AG04449 (cell line): ENCODE measurements at regions not wholly inside any gene's neighbourhood (a gene's known extent, or its start where the extent isn't known, plus 50 kb on each side); places are given as distances from the start of the nearest gene placed in this dataset.

Experiments
- CTCF ChIA-PET: fragments of 350-600 bp; formaldehyde crosslinking; extraction: SDS; loops from one replicate; lab custom pipeline; 2021; ENCODE audit warnings: antibody characterized with exemption; lab: Yijun Ruan, JAX
- POLR2A ChIA-PET: fragments of 400-600, 350-600 bp; formaldehyde crosslinking; extraction: SDS; loops from one replicate; lab custom pipeline; 2020; ENCODE audit warnings: antibody characterized with exemption, inconsistent platforms; lab: Yijun Ruan, JAX
- DNase-seq: peaks from one replicate; pipeline ENCODE4 v3.0.0-alpha.2; 2010; ENCODE audit warnings: low read depth, low spot score
- H3K4me3 ChIP-seq: 2 replicates; pipeline ENCODE4 v1.5.1; 2011; ENCODE audit warnings: low read depth, mild to moderate bottlenecking, control low read depth, low read length
- TF ChIP-seq, protein P1 (sequence below): IDR thresholded peaks from one replicate; pipeline ENCODE4 v1.5.1; 2011; ENCODE audit warnings: mild to moderate bottlenecking, moderate library complexity, low read length, control low read depth, inconsistent platforms; ENCODE audit not compliant: insufficient read depth; ENCODE audit errors: missing control alignments

DNA sequence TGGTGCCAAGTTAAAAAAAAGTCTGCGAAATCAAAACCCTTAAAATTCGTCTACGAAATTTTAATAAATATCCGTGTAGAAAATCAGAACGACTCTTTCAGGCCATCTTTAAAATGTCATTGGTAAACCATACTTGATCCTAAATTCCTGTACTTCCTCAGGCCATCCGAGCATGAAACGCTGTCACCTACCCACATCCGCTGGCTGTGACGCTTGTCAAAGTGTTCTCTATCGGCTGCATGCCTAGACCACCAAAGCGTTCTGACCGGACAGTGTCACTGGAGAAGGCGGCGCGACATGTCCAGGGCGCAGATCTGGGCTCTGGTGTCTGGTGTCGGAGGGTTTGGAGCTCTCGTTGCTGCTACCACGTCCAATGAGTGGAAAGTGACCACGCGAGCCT lies 119.0 kb upstream of the CLDN10 start:
- ChIA-PET CTCF (interaction anchor here (1.1 kb wide), 1 partner anchor 9 kb away, joined by 3 read pairs; no protein-coding TSS in a partner anchor), POLR2A (no interaction called here)
- no peak for DNase-seq
- H3K4me3 ChIP-seq: no peak overlapping the region
- TF ChIP-seq, protein P1, sequence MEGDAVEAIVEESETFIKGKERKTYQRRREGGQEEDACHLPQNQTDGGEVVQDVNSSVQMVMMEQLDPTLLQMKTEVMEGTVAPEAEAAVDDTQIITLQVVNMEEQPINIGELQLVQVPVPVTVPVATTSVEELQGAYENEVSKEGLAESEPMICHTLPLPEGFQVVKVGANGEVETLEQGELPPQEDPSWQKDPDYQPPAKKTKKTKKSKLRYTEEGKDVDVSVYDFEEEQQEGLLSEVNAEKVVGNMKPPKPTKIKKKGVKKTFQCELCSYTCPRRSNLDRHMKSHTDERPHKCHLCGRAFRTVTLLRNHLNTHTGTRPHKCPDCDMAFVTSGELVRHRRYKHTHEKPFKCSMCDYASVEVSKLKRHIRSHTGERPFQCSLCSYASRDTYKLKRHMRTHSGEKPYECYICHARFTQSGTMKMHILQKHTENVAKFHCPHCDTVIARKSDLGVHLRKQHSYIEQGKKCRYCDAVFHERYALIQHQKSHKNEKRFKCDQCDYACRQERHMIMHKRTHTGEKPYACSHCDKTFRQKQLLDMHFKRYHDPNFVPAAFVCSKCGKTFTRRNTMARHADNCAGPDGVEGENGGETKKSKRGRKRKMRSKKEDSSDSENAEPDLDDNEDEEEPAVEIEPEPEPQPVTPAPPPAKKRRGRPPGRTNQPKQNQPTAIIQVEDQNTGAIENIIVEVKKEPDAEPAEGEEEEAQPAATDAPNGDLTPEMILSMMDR: no peak

DNA sequence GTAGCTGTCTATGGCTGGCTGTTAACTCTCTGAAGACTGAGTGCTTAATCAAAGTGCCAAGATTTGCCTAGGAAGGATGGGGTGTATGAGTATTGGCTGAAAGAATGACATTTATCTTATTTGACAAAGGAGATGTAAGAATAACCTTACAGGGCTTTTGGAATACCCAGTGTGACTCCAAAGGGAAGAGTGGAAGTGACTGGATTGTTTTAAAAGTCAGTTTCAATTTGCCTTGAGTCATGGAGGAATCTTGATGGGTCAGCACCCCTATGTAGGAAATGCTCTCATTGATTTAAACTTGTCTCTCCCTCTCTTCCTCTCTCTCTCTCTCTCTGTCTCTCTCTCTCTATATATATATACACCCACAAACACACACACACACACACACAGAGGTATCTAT lies 118.4 kb upstream of the CLDN10 start:
- no peak for DNase-seq
- no peak overlapping the region for H3K4me3 ChIP-seq
- TF ChIP-seq, protein P1: no peak
- POLR2A ChIA-PET: no interaction called here
- CTCF ChIA-PET: no interaction called here

DNA sequence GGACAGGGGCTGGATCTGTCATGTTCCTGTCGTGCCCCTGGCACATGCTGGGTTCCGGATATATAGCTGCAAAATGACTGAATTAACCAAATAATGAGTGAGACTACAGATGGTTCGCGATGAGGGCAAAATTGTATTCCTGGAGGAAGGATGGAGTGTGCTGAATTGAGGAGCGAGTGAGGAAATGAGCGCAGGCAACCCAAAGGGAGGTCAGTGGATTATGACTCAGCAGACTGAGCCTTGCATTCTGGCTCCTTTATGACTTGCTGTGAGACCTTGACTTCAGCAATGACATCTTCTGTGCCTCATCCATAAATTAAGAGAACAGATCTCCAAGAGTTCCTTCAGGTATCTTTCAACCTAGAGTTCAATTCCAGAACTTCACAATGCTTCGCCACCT lies 115.0 kb upstream of the CLDN10 start:
- TF ChIP-seq, protein P1: no peak
- DNase-seq: no peak
- POLR2A ChIA-PET: no interaction called here
- no peak overlapping the region for H3K4me3 ChIP-seq
- CTCF ChIA-PET: no interaction called here

DNA sequence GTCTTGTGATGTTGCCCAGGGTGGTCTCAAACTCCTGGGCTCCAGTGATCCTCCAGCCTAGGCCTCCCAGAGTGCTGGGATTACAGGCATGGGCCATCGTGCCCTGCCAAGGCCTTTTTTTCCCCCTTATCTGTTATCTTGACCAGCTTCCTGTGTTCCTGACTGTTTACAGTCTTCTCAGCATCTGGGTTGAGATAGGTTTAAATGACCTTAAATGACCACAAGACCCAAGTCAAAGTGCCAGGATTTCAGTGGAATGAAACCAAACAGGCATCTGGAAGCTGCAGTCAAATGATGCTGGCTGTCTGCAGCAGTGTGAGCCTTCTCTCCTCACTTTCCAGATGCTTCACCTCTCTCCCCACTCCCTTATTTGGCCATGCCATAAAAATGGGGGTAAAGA lies 114.2 kb upstream of the CLDN10 start:
- DNase-seq: no peak
- no peak overlapping the region for H3K4me3 ChIP-seq
- POLR2A ChIA-PET: no interaction called here
- TF ChIP-seq, protein P1: no peak
- CTCF ChIA-PET: no interaction called here

DNA sequence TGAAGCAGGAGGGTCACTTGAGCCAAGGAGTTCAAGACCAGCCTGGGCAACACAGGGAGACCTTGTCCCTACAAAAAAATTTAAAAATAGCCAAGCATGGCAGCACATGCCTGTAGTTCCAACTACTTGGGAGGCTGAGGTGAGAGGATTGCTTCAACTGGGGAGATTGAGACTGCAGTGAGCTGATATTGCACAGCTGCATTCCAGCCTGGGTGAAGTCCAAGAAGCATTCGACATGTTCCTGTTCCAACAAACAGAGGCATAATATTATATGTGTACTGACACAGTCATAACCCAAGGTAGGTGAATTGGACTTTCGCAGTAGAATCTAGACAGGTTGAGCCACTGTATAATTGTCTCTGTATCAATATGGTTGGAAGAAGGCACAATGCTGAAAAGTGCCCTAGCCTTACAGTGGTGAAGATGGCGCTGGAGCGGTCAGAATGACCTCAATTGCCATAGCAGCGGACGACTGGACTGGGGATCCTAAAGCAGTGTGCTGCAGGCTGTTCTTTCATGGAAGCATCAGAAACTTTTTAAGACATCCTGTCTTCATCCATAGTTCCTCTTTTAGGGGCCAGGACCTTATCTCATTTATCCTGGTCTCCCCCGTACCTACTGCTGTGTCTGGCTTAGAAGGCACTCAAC lies 112.0 kb upstream of the CLDN10 start:
- CTCF ChIA-PET: interaction anchor here (1.5 kb wide), 1 partner anchor 36 kb away, joined by 4 read pairs; no protein-coding TSS in a partner anchor
- POLR2A ChIA-PET: no interaction called here

DNA sequence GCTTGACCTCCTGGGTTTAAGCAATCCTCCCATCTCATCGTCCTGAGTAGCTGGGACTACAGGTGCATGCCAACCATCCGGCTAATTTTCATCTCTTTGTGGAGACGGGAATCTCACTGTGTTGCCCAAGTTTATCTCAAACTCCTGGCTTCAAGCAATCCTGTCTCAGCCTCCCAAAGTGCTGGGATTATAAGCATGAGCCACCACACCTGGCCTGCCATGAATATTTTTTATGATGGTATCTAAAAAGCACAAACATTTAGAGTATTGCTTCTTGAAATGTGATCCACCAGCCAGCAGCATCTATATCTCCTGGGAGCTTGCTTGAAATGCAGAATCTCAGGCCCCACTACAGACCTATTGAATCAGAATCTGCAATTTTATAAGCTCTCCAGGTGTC lies 111.2 kb upstream of the CLDN10 start:
- TF ChIP-seq, protein P1: no peak
- CTCF ChIA-PET: interaction anchor here (1.5 kb wide), 1 partner anchor 37 kb away, joined by 4 read pairs; no protein-coding TSS in a partner anchor
- POLR2A ChIA-PET: no interaction called here
- H3K4me3 ChIP-seq: no peak overlapping the region
- no peak for DNase-seq

More for the DNA sequence above, 112.0 kb upstream of the CLDN10 start:
- TF ChIP-seq, protein P1: no peak
- no peak for DNase-seq
- H3K4me3 ChIP-seq: no peak overlapping the region
